Gastrocnemius medialis (tissue), 4 donors: ENCODE measurements at regions not wholly inside any gene's neighbourhood (a gene's known extent, or its start where the extent isn't known, plus 50 kb on each side); places are given as distances from the start of the nearest gene placed in this dataset.

ENCODE experiments used
- POLR2A ChIP-seq, 2 donors: fragments of 450-650 bp; IDR thresholded peaks; one replicate each; pipeline ENCODE4 v1.6.1; 2017; ENCODE audit warnings: antibody characterized with exemption in 2 of 2, mild to moderate bottlenecking in 2 of 2, moderate library complexity in 2 of 2
- TF ChIP-seq, protein P1 (sequence below), 5 experiments: fragments of 450-650 bp in 3 of 5; fragments of 200-600 bp in 2 of 5; sonication (generic) in 2 of 5; IDR thresholded peaks in 4 of 5; conservative IDR thresholded peaks in 1 of 5; 1 replicate in 4 of 5; 2 replicates in 1 of 5; pipeline ENCODE4 v1.5.1; 2016 to 2019; ENCODE audit warnings: antibody characterized with exemption in 5 of 5, mild to moderate bottlenecking in 3 of 5, moderate library complexity in 3 of 5

DNA sequence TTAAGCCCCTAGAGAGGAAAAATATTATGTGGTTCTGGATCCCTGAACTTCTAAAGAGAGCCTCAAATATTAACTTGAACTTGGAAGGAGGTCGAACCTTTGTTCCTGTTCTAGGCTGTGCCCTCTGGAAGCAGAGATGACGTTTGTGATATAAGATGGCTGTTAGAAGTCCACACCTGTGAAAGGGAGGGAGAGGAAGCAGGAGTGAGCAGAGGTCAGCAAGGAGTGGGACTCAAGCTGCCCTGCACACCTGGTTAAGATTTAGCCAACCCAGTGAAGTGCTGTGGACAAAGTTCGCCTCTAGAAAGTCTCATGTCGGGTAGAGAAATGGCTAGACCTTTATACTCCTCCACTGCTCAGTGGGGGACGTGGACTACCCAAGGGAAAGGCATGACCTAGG, 566.2 kb downstream of the MID1IP1 start:
- TF ChIP-seq, protein P1, sequence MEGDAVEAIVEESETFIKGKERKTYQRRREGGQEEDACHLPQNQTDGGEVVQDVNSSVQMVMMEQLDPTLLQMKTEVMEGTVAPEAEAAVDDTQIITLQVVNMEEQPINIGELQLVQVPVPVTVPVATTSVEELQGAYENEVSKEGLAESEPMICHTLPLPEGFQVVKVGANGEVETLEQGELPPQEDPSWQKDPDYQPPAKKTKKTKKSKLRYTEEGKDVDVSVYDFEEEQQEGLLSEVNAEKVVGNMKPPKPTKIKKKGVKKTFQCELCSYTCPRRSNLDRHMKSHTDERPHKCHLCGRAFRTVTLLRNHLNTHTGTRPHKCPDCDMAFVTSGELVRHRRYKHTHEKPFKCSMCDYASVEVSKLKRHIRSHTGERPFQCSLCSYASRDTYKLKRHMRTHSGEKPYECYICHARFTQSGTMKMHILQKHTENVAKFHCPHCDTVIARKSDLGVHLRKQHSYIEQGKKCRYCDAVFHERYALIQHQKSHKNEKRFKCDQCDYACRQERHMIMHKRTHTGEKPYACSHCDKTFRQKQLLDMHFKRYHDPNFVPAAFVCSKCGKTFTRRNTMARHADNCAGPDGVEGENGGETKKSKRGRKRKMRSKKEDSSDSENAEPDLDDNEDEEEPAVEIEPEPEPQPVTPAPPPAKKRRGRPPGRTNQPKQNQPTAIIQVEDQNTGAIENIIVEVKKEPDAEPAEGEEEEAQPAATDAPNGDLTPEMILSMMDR (IDR thresholded peaks at IDR 0.05 in 4 of 5, conservative IDR thresholded peaks at IDR 0.05 in 1 of 5), result no peak
- TF ChIP-seq POLR2A (IDR thresholded peaks at IDR 0.05), result no peak
